GM21423 (cell line): ENCODE measurements at regions not wholly inside any gene's neighbourhood (a gene's known extent, or its start where the extent isn't known, plus 50 kb on each side); places are given as distances from the start of the nearest gene placed in this dataset.

Source experiments
- ATAC-seq: cut with Tn5 transposase; IDR thresholded peaks from one replicate; pipeline ENCODE4 v1.9.1; 2021; ENCODE audit warnings: mild to moderate bottlenecking, moderate library complexity; ENCODE audit not compliant: unreplicated experiment

DNA sequence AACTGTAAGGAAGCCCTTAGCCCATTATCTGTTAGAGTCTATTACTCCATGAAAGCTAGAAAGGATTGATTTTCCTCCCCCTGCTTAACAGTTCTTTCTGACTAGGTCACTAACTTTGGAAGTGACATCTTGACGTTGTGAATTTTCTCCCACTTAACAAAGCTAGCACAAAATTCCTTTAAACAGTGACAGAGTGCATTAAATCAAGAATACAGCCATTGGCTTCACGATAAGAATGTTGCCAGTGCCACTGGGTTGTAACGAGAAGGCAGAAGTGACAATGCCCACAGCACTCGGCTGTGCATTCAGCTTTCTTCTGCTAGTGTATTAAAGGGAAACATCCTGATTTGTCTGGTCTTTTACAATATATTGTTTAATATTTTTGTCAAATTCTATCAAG lies 182.7 kb upstream of the DTNBP1 start:
- no peak for ATAC-seq

DNA sequence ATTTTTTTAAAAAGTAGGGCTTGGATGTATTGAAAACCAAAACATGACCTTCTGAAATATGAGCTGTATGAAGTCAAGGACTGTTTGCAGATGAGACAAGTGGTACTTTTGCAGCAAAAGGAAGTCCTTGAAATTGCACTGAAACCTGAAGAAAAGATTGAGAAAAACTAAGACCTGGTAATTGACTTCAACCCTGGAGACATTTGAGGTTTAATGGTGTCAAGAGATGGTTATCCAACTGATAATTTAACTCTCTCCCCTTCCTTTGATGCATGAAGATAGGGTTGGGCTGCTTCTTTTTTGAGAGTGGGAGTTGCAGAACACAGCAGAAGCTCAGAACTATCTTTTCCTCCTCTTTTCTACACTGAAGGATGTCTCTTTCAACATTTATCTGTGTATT lies 180.9 kb upstream of the DTNBP1 start:
- no peak for ATAC-seq

DNA sequence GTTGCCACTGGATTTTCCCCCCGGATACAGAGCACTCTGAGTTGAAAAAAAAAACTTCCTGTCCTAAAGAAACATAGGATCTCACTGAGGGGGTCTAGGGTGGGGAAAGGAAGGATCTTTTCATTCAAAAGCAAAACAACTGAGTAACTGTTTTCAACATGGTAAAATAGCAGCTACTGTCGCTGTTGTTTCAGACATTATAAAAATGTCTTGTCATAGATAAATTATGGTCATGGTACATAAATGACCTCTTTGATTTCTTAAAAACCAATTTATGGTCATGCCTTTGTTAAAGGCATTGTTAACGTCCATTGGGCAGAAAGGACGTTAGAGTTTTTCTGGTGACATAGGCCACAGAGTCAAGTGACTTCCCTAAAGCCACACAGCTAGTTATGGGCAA lies 180.4 kb upstream of the DTNBP1 start:
- ATAC-seq = no peak

DNA sequence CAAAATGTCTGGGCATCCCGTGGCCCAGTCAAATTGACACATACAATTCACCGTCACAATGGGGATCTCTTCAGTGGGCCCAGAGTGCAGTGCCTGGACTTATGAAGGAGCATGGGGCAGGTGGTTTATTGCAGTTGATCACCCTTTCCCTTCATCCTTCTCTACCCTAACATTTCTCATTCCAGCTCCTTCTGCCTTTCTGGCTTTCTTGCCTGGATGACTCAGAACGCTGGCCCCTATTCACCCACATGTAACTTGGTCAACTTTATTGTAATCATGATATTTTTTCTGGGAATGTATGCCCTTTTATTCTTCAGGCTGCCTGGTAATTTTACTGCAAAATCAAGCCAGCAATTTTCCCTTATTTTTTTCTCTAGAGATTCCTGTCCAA lies 179.9 kb upstream of the DTNBP1 start:
- no peak for ATAC-seq

DNA sequence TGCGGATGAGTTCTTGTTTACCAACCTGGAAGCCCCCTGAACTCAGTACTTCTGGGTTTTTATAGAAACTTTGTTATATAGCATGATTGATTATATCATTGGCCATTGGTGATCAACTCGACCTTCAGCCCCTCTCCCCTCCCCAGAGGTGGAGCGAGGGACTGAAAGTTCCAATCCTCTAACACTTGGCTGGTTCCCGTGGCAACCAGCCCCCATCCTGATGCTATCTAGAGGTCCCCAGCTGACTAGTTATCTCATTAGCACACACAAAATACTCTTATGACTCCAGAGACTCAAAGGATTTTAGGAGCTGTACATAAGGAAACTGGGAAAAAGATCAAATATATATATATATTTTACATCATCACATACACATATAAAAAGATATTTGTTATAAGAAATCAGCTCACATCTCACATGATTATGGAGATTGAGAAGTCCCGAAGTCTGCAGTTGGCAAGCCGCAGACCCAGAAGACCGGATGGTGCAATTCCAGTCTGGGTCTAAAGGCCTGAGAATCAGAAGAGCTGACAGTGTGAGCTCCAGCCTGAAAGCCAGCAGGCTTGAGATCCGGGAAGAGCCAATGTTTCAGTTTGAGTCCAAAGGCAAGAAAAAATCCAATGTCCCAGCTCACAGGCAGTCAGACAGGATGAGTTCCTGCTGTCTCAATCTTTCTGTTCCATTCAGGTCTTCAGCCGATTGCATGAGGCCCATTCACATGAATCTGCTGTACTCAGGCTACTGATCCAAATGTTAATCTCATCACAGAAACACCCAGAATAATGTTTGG lies 179.3 kb upstream of the DTNBP1 start:
- no peak for ATAC-seq

DNA sequence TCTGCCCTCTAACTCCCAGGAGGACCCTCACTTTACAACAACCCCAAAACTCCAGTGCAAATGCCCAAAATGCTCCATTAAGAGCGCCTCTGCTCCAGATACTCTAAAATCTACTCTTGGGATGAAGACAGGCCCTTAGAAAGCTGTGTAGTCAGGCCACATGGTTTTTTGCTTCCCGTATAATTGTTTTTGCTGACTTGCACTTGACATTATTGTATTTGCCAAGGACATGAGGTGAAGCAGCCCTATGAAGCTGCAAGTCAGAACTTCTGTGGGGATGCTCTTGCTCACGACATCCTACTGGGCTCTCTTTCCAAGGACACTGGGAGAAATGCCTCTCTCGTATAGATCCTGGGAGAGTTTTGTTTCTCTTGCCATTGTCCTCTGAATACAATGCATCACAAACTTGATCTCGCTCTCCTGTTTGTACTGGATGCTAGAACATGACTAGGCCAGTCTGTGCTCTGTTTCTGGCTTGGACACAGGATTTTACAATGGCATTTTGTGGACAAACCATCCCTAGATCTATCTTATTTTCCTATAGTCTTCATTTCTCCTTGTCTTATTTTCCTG lies 177.2 kb upstream of the DTNBP1 start:
- ATAC-seq = no peak

DNA sequence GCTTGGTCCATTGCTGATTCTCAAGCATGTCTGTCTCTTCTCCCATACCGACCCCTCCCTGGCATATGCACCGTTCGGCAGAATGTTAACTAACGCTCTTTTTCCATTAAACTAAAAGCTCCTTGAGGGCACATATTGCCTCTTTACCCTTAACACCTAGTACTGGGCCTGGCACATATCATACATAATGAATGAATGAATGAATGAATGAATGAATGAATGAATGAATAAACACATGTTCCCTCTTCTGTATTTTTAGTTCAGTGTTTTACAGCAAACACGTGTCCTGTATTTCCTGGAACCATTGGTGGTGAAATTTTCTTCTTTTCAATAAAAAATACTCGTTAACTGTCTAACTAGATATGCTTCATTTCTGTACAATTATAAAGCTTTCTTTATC lies 174.4 kb upstream of the DTNBP1 start:
- ATAC-seq = no peak

DNA sequence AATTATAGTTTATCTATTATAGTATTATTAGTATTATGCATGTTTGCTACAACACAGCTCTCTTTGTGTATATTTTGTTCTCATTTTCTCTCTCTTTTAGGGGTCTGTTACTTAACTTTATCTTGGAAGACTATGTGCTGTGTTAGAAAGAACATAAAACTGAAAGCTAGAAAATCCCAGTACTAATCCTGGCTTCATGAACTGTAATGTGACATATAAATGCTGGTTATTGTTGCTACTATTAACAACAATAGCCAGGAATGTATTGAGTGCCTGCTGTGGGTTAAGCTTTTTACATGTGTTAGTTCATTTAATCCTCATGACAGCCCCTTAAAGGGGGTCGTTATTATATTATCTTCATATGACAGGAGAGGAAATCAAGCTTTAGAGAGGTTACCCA lies 170.0 kb upstream of the DTNBP1 start:
- ATAC-seq = no peak

DNA sequence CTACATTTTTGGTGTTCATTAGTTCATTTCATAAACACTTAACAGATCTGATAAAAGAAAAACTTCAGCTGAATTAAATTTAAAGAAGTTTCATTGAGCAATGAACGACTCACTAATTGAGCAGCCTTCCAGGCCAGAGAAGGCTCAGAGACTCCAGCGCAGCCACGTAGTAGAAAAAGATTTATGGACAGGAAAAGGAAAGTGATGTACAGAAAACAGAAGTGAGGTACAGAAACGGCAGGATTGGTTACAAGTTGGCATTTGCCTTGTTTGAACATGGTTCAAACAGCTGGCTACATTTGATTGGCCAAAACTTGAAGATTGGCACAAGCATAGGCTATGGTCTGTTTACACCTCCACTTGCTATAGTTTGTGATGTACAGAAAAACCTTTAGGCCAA lies 166.3 kb upstream of the DTNBP1 start:
- no peak for ATAC-seq

DNA sequence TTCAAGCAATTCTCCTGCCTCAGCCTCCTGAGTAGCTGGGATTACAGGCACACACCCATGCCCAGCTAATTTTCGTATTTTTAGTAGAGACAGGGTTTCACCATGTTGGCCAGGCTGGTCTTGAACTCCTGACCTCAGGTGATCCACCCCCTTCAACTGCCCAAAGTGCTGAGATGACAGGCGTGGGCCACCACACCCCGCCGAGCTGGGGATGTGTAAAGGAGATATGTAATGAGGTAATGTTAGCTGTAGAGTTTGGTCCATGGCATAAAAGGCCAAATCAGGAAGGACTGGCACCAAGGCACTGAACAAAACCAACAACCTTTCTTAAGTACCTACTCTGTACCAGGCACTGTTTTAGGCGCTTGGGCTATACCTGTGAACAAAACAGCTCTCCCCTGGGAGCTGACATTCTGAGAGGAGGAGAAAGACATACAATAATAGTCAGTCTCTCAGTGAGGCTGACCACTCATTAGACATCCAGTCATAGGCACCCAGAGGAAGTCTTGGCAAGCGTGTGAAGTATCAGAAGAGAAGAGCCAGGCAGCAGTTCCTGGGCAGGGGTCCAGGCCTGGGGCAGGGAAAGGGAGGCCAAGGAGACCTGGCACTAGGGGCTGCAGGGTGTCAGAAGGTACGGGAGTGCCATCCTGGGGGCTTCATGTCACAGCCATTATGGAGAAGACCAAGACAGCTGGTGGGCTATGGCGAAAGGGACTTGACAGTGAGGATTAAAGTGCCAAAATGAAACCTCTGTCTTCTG lies 164.8 kb upstream of the DTNBP1 start:
- no peak for ATAC-seq

DNA sequence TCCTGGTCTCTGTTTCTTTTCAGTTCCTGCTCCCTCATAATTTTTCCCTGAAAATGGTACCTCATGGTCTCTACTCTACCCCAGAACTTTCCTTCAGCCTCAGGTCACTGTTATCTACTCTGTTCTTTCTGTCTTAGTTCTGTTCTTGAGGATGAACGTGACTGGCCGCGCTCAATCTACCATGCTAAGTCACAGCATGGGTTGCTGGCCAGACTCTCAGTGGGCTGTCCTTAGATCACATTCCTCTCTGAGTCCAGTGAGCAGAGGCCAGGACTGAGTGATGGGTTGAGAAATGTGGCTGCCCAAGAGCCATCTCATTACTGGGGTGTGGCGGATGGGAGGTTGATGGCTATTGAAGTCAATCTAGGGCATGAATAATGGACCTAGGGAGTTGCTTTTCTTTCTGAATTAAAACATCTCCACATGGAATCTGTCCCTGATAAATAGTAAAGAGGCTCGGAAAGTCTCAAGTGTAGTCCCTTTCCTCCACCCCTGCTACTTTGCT lies 164.0 kb upstream of the DTNBP1 start:
- no peak for ATAC-seq

DNA sequence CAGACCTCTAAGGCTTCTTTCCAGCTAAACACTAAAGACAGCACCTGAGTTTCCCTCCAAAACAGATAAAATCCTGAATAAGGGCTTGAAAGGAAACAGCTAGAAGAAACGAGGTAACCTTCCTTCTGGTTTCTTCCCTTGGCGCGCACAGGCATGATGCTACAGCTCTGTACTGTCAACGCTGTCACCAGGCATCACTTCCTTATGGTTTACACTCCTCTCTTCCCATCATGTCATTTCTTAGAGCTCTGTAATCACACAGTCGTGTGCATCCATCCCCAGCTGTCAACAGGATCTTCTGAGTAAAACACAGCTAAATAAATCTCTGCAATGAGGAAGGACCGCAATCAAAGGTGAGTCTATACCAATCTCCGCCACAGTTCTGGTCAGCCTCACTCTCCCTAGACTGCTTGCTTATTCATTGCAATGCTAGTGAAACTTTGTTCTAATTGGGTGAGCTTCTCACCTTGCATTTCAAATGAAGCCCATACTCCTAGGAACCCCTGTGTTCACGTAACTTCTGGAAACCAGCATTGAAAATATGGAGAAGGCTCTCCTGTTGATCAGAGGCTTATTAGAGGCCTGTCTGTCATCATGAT lies 162.6 kb upstream of the DTNBP1 start:
- no peak for ATAC-seq

DNA sequence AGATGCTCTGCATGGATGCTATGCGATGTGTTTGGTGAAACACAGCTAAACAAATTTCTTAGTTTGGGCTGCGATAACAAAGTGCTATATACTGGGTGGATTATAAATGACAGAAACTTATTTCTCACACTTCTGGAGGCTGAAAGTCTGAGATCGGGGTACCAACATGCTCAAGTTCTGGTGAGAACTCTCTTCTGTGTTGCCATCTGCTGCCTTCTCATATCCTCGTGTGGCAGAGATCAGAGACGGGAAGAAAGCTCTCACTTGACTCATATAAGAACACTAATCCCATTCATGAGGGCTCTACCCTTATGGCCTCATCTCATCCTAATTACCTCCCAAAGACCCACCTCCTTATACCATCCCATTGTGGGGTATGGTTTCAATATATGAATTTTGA lies 162.0 kb upstream of the DTNBP1 start:
- ATAC-seq = no peak

DNA sequence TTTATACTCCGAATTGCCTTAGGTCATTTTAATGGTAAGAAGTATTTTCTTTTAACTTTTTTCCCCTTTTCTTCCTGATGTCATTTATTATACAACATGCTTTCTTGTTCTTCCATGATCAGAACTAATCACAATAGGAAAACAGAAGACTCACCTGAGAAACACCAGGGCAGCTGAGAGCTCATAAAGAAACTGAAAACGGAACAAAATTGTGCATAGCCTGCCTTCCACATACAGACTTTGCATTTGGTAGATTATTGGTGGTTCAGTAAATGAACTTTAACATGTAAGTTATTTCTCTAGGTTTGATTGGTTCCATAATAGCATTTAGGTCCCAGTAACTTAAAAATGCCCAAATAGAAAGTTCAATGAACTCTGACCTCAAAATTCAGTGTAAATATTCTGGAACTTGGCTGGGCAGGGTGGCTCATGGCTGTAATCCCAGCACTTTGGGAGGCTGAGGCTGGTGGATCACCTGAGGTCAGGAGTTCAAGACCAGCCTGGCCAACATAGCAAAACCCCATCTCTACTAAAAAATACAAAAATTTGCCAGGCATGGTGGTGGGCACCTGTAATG lies 161.1 kb upstream of the DTNBP1 start:
- ATAC-seq = peak; percentile 77

DNA sequence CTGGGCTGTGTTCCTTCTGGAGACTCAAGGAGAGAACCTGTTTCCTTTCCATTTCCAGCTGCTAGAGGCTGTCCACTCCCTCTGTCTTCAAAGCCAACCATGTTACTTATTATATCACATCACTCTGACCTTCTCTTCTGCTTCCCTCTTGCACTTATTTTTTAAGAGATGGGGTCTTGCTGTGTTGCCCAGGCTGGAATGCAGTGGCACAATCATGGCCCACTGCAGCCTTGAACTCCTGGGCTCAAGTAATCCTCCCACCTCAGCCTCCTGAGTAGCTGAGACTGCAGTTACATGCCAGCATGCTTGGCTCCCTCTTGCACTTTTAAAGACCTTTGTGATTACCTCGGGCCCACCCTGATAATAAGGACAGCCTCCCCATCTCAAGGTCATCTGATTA lies 160.0 kb upstream of the DTNBP1 start:
- ATAC-seq = no peak

DNA sequence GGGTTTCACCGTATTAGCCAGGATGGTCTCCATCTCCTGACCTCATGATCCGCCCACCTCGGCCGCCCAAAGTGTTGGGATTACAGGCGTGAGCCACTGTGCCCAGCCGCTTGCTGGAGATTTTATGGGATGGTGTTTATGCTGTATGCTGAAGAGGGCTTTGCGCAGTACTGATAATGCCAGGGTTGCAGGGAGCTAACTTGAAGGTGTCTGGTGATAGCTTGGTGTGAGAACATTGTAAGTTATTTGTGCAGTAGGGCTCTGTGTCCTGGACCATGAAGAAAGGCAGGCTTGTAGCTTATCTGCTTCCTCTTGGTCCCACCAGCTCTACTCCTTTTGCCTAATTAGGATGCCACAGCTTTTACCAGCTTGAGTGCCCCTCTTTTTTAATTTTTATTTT lies 157.0 kb upstream of the DTNBP1 start:
- no peak for ATAC-seq

DNA sequence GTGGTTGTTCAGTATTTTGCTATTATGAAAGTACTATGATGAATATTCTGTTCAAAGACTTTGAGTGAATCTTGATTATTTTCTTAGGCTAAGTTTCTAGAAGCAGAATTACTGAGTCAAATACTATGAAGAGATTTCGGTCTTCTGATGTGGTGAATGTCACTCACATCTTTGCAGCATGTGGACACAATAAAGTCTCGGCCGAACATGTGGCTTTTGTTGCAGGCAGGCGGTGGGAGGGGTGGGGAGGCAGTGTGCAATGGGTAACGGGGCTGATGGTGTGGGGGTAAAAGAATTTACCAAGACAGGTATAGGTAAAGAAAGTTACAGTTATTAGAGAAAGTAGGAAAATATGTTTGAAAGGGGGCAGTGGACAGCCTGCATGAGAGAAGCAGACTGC lies 156.4 kb upstream of the DTNBP1 start:
- no peak for ATAC-seq

DNA sequence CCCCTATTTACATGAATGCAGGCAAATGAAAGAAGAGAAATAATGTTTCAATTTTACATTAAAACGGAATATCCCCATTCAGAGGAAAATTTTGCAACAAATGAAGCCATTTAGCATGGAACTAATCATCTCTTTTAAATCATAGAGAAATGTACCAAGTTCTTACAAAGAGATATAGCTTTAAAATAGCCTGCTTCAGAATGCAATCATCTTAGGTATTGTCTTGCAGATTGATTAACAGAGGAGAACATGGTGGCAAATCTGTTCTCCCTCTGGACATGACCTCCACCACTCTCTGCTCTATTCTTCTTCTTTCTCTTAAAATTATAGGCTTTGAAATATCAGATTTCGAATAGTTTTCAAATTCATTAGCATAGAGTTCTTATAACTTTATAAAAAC lies 155.7 kb upstream of the DTNBP1 start:
- ATAC-seq = no peak

DNA sequence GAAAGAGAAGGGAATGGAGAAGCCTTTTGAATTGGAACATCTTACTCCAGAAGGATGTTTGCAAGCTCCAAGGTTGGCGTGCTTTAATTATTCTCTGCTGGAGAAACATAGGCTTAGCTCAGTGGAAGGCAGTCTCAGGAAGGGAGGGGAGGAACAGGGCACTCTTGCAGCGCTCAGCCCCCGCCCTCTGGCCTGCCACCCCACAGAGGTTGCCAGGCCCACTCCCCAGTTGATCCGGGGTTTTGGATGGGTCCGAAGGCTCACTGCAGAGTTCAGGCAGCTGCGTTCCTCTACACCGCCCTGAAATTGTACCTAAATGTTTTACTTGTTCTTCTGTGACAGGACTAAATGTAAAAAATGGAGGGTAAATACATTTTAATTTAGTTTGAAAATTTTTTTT lies 155.2 kb upstream of the DTNBP1 start:
- no peak for ATAC-seq

DNA sequence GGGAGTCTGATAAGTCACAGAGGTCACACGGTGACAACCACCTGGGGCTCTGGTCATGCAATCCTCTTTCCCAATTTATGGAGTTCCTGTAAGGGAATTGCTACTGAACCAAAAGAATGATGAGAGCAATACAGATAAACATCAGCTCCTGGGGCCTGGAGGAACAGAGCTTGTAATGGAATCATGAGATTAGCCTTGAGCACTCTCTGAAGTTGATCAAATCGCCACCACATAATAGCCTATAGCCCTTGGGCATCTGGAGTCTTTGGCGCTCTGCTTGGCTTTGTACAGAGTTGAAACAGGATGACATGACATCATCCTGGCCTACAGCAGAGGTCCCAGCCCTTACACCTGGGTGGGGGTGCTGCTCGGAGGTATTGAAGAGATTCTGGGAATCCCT lies 154.3 kb upstream of the DTNBP1 start:
- no peak for ATAC-seq

DNA sequence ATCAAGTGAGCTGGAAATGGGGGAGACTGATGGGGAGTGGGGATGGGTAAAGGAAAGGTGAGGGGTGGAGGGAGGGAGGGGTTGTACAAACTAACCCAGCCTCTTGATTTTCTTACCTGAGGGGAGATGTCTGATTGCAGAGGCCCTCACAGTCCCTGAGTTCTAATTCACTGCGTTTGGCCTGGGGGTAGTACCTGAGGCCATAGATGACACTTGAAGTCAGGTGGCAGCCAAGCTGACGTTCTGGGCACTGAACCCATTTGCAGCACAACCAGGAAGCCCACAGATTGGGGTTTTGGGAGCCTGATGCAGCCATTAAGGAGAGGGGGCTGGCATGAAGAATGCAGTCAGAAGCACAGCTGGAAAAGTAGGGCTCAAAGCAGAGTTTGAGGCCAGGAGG lies 153.8 kb upstream of the DTNBP1 start:
- no peak for ATAC-seq
